ENCODE measurements at regions not wholly inside any gene's neighbourhood (a gene's known extent, or its start where the extent isn't known, plus 50 kb on each side); places are given as distances from the start of the nearest gene placed in this dataset.

- Histone ChIP-seq H3K36me3 (ENCODE audit: control insufficient read depth, insufficient read depth, low read length) (no peaks in the 10 kb centered on the region), H3K27ac (ENCODE audit: low read length) (no peak overlapping the region), H3K4me1 (ENCODE audit: control insufficient read depth, insufficient read depth, low read length) (no peaks in the 10 kb centered on the region), H3K4me3 (ENCODE audit: low read length) (no peak overlapping the region), H3K9me3 (ENCODE audit: control insufficient read depth, insufficient read depth, low read length) (no peaks in the 10 kb centered on the region), H3K27me3 (ENCODE audit: control insufficient read depth, insufficient read depth, low read length) (no peaks in the 10 kb centered on the region)
- H3K4me1 Mint-ChIP-seq: no peaks in the 10 kb centered on the region
- intact Hi-C loops (cut with micrococcal nuclease): no loop called here
- no peak overlapping the region for H3K4me3 Mint-ChIP-seq
- ATAC-seq (no peak), DNase-seq (no peak)
- WGBS (ENCODE audit: insufficient coverage): 66% methylated on average over 2 of the region's 2 CpGs
- no peak overlapping the region for H3K27ac Mint-ChIP-seq
- no peaks in the 10 kb centered on the region for H3K36me3 Mint-ChIP-seq
- peaks cover 4 to 28% of the 10 kb centered on the region in 2 donors for H3K27me3 Mint-ChIP-seq (ENCODE audit: low read depth in 2 of 2)
- H3K9me3 Mint-ChIP-seq: no peaks in the 10 kb centered on the region
- no peak for TF ChIP-seq CTCF (IDR thresholded peaks at IDR 0.05)
Observed at GRCh38 chr9:16180546-16180945, 627.7 kb downstream of the CCDC171 start.

GRCh38 chr9:16181539-16181938 is 628.7 kb downstream of the CCDC171 start:
- no peak overlapping the region for H3K27ac ChIP-seq (ENCODE audit: low read length)
- no peaks in the 10 kb centered on the region for H3K4me1 ChIP-seq (ENCODE audit: control insufficient read depth, insufficient read depth, low read length)
- no peaks in the 10 kb centered on the region for H3K4me1 Mint-ChIP-seq
- H3K36me3 ChIP-seq (ENCODE audit: control insufficient read depth, insufficient read depth, low read length): no peaks in the 10 kb centered on the region
- intact Hi-C loops (cut with micrococcal nuclease): no loop called here
- H3K4me3 Mint-ChIP-seq: no peak overlapping the region
- no peaks in the 10 kb centered on the region for H3K36me3 Mint-ChIP-seq
- 91% methylated on average over 2 of the region's 3 CpGs for WGBS (ENCODE audit: insufficient coverage)
- H3K27me3 Mint-ChIP-seq (ENCODE audit: low read depth in 2 of 2): peaks cover 3 to 28% of the 10 kb centered on the region in 2 donors
- H3K27ac Mint-ChIP-seq: no peak overlapping the region
- H3K9me3 ChIP-seq (ENCODE audit: control insufficient read depth, insufficient read depth, low read length): no peaks in the 10 kb centered on the region
- H3K4me3 ChIP-seq (ENCODE audit: low read length): no peak overlapping the region
- no peak for TF ChIP-seq CTCF (IDR thresholded peaks at IDR 0.05)
- DNase-seq (no peak), ATAC-seq (no peak)
- H3K9me3 Mint-ChIP-seq: no peaks in the 10 kb centered on the region
- no peaks in the 10 kb centered on the region for H3K27me3 ChIP-seq (ENCODE audit: control insufficient read depth, insufficient read depth, low read length)

GRCh38 chr9:16182784-16183183 is 629.9 kb downstream of the CCDC171 start:
- WGBS (ENCODE audit: insufficient coverage): 90% methylated on average over 6 of the region's 6 CpGs
- Mint-ChIP-seq H3K27ac (no peak overlapping the region), H3K4me1 (no peaks in the 10 kb centered on the region)

More at GRCh38 chr9:16182784-16183183, 629.9 kb downstream of the CCDC171 start:
- ATAC-seq: no peak
- intact Hi-C loops (cut with micrococcal nuclease): no loop called here
- Histone ChIP-seq H3K4me3 (ENCODE audit: low read length) (no peak overlapping the region), H3K27ac (ENCODE audit: low read length) (no peak overlapping the region), H3K27me3 (ENCODE audit: control insufficient read depth, insufficient read depth, low read length) (no peaks in the 10 kb centered on the region), H3K36me3 (ENCODE audit: control insufficient read depth, insufficient read depth, low read length) (no peaks in the 10 kb centered on the region), H3K4me1 (ENCODE audit: control insufficient read depth, insufficient read depth, low read length) (no peaks in the 10 kb centered on the region), H3K9me3 (ENCODE audit: control insufficient read depth, insufficient read depth, low read length) (no peaks in the 10 kb centered on the region)
- H3K9me3 Mint-ChIP-seq: no peaks in the 10 kb centered on the region
- peaks cover 3 to 21% of the 10 kb centered on the region in 2 donors for H3K27me3 Mint-ChIP-seq (ENCODE audit: low read depth in 2 of 2)
- H3K4me3 Mint-ChIP-seq: no peak overlapping the region
- no peaks in the 10 kb centered on the region for H3K36me3 Mint-ChIP-seq
- no peak for TF ChIP-seq CTCF (IDR thresholded peaks at IDR 0.05)
- DNase-seq: no peak
